NCI-H345 treated with DMSO at 0.1 percent for 48 hours (cell line): ENCODE measurements at regions not wholly inside any gene's neighbourhood (a gene's known extent, or its start where the extent isn't known, plus 50 kb on each side); places are given as distances from the start of the nearest gene placed in this dataset.

ENCODE experiments used
- DNase-seq: peaks from one replicate; lab custom pipeline; 2025; ENCODE audit not compliant: unreplicated experiment; lab: John Stamatoyannopoulos, UW

- DNase-seq, result no peak
Observed at GRCh38 chr9:129273941-129274684, 96.1 kb upstream of the IER5L start.

GRCh38 chr9:129273136-129273895 is 95.3 kb upstream of the IER5L start:
- DNase-seq, result no peak

- DNase-seq, result no peak
Observed at GRCh38 chr9:129272348-129273025, 94.4 kb upstream of the IER5L start.

- no peak for DNase-seq
Observed at GRCh38 chr9:129270903-129271431, 92.9 kb upstream of the IER5L start.

- DNase-seq, result no peak
Observed at GRCh38 chr9:129270205-129270604, 92.1 kb upstream of the IER5L start.

- DNase-seq, result no peak
Observed at GRCh38 chr9:129267141-129267540, 89.1 kb upstream of the IER5L start.

GRCh38 chr9:129266536-129266935 is 88.5 kb upstream of the IER5L start:
- no peak for DNase-seq

GRCh38 chr9:129264388-129264787 is 86.3 kb upstream of the IER5L start:
- DNase-seq, result no peak

GRCh38 chr9:129263836-129264235 is 85.8 kb upstream of the IER5L start:
- no peak for DNase-seq

GRCh38 chr9:129262261-129262660 is 84.2 kb upstream of the IER5L start:
- no peak for DNase-seq

- DNase-seq, result no peak
Observed at GRCh38 chr9:129259375-129259774, 81.3 kb upstream of the IER5L start.

GRCh38 chr9:129258823-129259301 is 80.8 kb upstream of the IER5L start:
- no peak for DNase-seq

GRCh38 chr9:129258124-129258822 is 80.2 kb upstream of the IER5L start:
- no peak for DNase-seq

GRCh38 chr9:129256959-129257713 is 79.1 kb upstream of the IER5L start:
- no peak for DNase-seq

GRCh38 chr9:129254566-129255287 is 76.7 kb upstream of the IER5L start:
- DNase-seq, result no peak

GRCh38 chr9:129253803-129254381 is 75.8 kb upstream of the IER5L start:
- no peak for DNase-seq

- DNase-seq, result no peak
Observed at GRCh38 chr9:129252937-129253802, 75.1 kb upstream of the IER5L start.

GRCh38 chr9:129250786-129251185 is 72.7 kb upstream of the IER5L start:
- no peak for DNase-seq
